ENCODE measurements at regions not wholly inside any gene's neighbourhood (a gene's known extent, or its start where the extent isn't known, plus 50 kb on each side); places are given as distances from the start of the nearest gene placed in this dataset.

DNA sequence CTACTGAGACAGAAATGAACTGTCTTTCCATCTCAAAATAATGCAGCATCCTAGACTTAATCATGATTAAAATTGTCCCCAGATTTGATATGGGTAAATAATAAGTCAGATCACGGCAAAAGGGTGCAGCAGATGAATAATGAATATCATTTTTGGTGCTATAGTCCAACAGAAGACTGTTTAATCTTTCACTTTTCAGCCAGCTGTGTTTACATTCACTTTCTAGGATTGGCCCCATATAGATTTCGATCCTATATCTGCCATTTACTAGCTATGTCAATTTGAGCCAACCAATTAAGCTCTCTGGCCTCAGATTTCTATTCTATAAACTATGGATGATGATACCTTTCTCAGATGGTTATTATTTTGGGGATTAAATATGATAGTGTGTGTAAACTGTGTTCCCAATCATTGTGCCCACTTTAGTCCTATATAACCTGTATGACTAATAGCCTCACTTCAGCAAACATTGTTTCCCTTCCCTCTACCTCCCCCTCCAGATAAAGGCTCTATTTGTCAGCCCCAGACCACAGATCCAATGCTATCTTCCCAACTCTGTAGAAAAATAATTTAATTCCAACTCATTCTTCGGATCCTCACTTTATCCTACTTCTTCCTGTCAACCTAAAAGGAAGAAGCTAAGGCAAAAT lies 53.6 kb upstream of the NT5E start:
- Histone ChIP-seq H3K9me3 (replicated peaks) (no peaks in the 10 kb centered on the region), H3K4me3 (no peak overlapping the region), H3K36me3 (no peaks in the 10 kb centered on the region), H3K27ac (no peak overlapping the region), H3K27me3 (no peaks in the 10 kb centered on the region), H3K4me1 (no peaks in the 10 kb centered on the region)
- no peak for DNase-seq

DNA sequence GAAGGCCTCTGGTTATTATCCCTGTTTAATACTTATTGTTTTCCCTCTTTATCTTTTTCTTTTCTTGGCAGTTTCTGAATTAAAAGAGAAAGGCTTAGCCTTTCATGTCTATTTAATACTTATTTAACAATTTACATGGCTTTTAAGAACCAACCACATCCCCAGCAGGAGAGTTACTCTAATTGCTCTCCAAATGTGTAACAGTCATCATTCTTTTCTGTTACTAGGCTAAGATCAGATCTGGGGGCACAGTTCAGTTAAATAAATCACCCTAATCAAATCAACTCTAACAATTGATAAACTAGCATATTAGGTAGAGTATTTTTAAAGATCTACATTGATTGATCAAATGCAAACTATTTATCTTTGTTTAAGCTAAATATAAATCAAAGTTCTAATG lies 54.1 kb upstream of the NT5E start:
- Histone ChIP-seq H3K4me3 (no peak overlapping the region), H3K9me3 (replicated peaks) (no peaks in the 10 kb centered on the region), H3K36me3 (no peaks in the 10 kb centered on the region), H3K27me3 (no peaks in the 10 kb centered on the region), H3K4me1 (no peaks in the 10 kb centered on the region), H3K27ac (no peak overlapping the region)
- no peak for DNase-seq

DNA sequence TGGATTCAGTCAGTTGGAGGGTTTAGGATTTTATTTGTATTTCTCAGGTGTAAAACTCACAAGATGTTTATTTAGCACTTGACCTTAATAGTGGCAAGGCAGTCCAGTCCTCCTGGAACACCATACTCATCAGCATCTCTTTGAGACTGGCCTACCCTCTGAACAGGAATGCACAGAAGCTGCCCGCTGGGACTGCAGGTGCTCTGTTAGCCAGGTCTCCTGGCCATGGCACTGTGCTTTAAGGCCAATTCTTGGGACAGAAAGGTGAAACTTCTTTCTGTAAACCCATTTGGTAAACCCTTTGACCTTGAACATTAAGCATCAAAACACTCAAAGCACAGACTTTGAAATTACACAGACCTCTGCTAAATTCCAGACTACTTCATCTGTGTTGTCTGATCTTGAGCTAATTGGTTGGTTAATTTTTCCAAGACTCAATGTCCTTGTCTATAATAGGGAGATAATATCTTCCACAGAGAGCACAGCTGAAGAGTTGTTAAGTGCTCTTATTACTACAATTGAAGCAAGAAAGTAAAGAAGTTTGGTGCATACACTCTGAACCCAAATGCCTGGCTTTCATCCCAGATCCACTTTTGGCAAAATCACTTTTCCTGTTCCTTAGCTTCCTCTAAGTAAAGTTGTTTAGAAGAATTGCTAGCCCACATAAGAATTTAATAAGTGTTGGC lies 54.9 kb upstream of the NT5E start:
- H3K4me1 ChIP-seq = no peaks in the 10 kb centered on the region
- H3K9me3 ChIP-seq (replicated peaks) = no peaks in the 10 kb centered on the region
- H3K27ac ChIP-seq = no peak overlapping the region
- H3K27me3 ChIP-seq = no peaks in the 10 kb centered on the region
- H3K36me3 ChIP-seq = no peaks in the 10 kb centered on the region
- H3K4me3 ChIP-seq = no peak overlapping the region
- DNase-seq = no peak

DNA sequence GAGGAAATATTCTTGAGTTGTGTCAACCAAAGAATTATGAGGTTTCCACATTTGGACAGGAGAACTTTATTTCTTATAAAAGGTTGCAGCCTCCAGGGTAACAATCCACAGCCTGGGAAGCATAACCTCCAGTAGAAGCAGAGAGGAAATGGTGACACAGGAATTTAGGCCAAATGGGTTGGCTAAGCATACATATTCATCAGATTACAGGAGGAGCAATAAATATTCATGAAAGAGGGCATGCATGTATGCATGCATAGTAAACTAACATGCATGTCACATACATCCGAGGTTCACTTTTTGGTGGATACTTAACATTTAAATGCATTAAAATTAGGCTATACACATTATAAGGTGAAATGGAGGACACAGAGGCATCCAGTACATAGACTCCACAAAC lies 55.7 kb upstream of the NT5E start:
- Histone ChIP-seq H3K4me3 (no peak overlapping the region), H3K4me1 (no peaks in the 10 kb centered on the region), H3K9me3 (replicated peaks) (no peaks in the 10 kb centered on the region), H3K36me3 (no peaks in the 10 kb centered on the region), H3K27ac (no peak overlapping the region), H3K27me3 (no peaks in the 10 kb centered on the region)
- DNase-seq = no peak

DNA sequence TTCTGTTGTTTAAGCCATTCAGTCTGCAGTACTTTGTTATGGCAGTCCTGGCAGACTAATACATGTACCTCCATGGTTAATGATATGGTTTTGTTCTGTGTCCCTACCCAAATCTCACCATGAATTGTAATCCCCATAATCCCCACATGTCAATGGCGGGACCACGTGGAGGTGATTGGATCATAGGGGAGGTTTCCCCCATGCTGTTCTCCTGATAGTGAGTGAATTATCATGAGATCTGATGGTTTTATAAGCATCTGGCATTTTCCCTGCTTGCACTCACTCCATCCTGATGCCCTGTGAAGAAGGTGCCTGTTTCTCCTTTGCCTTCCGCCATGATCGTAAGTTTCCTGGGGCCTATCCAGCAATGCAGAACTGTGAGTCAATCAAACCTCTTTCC lies 57.5 kb upstream of the NT5E start:
- no peaks in the 10 kb centered on the region for H3K4me1 ChIP-seq
- H3K9me3 ChIP-seq (replicated peaks) = no peaks in the 10 kb centered on the region
- H3K27ac ChIP-seq = no peak overlapping the region
- H3K36me3 ChIP-seq = no peaks in the 10 kb centered on the region
- H3K4me3 ChIP-seq = no peak overlapping the region
- DNase-seq = no peak
- no peaks in the 10 kb centered on the region for H3K27me3 ChIP-seq

DNA sequence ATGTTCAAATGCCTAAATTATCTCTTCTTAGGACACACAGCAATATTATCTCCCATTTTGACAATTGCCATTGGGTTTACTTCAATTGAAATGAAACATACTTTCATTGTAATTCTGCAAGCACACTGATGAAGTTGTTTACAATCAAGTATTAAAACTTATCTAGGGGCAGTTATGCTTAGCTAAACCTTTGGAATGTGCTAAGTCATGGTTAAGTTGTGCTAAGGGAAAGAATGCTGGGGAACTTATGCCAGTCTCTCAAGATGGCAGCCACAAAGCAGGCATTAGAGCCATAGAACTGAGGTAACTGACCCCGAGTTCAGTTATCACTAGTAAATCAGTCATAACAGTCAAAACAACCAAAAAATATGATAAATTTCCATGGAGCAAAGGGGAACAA lies 59.1 kb upstream of the NT5E start:
- Histone ChIP-seq H3K36me3 (no peaks in the 10 kb centered on the region), H3K4me1 (no peaks in the 10 kb centered on the region), H3K27ac (no peak overlapping the region), H3K4me3 (no peak overlapping the region), H3K9me3 (replicated peaks) (no peaks in the 10 kb centered on the region), H3K27me3 (no peaks in the 10 kb centered on the region)
- no peak for DNase-seq

DNA sequence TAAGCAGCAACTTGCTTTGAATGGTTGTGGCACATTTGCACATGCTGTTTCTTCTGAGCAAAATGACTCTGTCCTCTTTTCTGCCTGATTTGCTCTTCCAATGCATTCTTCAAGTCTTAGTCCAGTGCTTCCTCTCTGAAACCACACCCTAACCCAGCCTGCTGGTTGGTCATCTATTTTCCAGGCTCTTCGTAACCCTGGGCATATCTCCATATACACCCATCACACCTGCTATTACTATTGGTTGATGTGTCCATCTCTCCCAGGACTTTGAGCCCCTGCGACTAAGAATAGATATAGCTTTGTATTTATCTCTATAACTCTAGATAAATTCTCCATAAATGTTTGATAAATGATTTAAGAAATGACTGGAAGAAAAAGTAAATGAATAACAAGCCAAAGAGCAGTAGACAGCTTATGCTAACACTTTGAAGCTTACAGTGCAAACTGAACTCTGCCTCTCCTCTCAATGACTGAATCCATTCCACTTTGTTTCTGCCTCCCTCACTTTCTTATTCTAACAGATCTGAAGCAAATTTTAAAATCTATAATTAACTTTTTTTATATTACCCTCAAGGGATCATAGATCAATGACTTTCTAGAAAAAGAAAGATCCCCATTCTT lies 59.7 kb upstream of the NT5E start:
- Histone ChIP-seq H3K27me3 (no peaks in the 10 kb centered on the region), H3K36me3 (no peaks in the 10 kb centered on the region), H3K4me3 (no peak overlapping the region), H3K4me1 (no peaks in the 10 kb centered on the region), H3K9me3 (replicated peaks) (no peaks in the 10 kb centered on the region), H3K27ac (no peak overlapping the region)
- DNase-seq = no peak

DNA sequence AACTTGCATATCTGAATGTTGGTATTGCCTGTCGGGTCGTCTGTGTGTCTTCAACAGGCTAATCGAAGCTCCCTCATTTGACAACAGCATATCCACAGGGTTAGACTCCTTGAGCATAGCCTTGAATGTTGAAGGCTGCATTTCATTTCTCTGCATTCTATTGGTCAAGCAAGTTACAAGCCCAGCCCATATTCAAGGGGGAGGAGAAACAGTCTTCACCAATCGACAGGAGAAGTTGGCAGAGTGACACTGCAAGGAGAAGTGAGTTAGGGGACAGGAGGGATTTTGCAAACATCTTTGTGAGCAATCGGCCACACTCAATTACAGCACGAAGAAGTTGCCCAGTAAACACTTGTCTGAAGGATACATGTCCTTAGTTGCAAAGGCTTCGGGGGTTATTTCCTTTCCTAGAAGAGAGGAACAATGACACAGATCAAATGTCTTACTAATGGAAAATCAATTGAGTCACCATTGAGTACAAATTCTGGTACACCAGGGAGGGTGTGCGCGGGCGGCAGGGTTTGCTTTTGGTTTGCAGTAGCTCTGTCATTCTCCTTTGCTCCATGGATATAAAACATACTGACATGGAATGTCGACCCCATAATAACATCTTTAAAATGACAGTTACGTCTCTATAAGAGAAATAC lies 60.6 kb upstream of the NT5E start:
- H3K27me3 ChIP-seq = no peaks in the 10 kb centered on the region
- H3K4me3 ChIP-seq = no peak overlapping the region
- no peaks in the 10 kb centered on the region for H3K4me1 ChIP-seq
- no peaks in the 10 kb centered on the region for H3K9me3 ChIP-seq (replicated peaks)
- DNase-seq = no peak
- no peaks in the 10 kb centered on the region for H3K36me3 ChIP-seq
- H3K27ac ChIP-seq = no peak overlapping the region

DNA sequence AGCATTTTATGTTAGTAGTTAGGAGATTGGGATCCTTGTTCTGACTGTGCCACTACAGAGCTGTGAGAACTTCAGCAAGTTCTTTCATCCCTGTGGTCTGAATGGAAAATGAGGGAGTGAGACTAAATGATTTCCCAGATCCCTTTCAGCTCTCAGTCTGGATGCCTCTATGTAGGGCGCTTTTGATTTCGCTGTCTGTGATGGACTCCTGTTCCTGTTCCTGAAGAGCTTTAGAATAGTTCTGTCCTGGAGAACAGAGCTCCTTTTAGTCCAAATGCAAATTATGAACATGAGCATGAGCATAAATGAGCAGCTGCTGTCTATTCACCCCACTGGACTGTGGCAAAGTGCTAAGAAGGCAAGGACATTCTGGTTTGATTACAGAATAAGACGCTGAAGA lies 61.4 kb upstream of the NT5E start:
- Histone ChIP-seq H3K4me1 (no peaks in the 10 kb centered on the region), H3K27ac (no peak overlapping the region), H3K9me3 (replicated peaks) (no peaks in the 10 kb centered on the region), H3K27me3 (no peaks in the 10 kb centered on the region), H3K36me3 (no peaks in the 10 kb centered on the region), H3K4me3 (no peak overlapping the region)
- DNase-seq = no peak

DNA sequence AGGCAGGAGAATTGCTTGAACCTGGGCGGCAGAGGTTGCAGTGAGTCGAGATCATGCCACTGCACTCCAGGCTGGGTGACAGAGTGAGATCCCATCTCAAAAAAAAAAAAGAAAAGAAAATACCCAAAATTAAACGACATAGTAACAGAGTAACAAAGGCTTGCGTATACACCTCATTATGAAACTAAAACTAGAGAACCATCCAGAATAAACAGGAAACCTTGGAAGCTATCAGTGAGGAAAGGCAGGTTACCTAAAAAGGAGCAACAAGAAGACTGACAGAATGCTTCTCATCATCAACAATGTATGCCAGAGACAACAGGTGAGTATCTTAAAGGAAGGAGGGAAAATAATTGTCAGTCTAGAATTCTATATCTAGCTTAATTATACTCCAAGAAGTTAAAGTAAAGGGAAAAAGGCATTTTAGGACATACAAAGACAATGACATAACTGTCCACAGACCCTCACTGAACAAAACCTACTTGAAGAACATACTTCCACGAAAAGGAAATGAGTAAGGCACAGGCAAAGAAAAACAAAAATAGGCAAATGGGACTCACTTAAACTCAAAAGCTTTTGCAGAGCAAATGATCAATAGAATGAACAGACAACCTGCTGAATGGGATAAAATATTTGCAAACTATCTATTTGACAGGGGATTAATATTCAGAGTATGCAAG lies 64.1 kb upstream of the NT5E start:
- Histone ChIP-seq H3K27me3 (no peaks in the 10 kb centered on the region), H3K36me3 (no peaks in the 10 kb centered on the region), H3K27ac (no peak overlapping the region), H3K9me3 (replicated peaks) (no peaks in the 10 kb centered on the region), H3K4me1 (no peaks in the 10 kb centered on the region), H3K4me3 (no peak overlapping the region)
- no peak for DNase-seq

DNA sequence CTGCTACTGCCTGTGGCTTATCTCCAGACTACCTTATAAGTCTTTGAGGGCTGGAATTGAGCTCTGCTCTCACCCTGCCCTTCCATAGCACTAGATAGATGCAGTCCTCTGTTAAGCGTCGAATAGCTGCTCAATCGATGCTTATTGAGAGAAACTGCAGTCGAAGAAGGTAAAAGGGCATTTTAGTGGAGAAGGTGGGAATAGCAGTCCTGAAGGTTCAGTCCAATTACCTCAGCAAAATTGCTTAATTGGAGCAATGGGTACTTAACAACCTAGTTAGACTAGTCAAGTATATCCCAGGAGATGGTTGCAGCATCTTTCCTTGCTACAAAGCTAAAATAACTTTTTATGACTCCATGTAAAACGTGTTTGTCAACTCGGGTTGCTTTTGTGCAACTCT lies 66.8 kb upstream of the NT5E start:
- Histone ChIP-seq H3K4me1 (no peaks in the 10 kb centered on the region), H3K36me3 (no peaks in the 10 kb centered on the region), H3K27ac (no peak overlapping the region), H3K4me3 (no peak overlapping the region), H3K27me3 (no peaks in the 10 kb centered on the region), H3K9me3 (replicated peaks) (no peaks in the 10 kb centered on the region)
- no peak for DNase-seq

DNA sequence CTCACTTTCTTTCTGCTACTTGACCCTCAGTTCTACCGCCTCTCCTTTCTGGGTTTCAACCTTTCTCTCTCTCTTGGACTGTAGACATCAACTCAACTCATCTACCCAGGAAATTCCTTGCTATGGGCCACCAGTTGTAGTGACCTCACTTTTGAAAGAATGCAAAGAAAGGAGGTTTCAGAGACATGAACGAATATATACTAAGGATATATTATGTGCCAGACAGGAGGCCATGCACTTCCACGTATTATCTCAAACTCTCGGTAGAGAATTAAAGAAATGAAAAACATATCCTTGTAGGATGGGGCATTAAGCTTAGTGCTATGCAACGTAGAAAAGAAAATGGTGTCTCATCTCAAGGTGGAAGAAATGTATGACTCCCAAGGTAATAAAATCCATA lies 67.3 kb upstream of the NT5E start:
- Histone ChIP-seq H3K4me3 (no peak overlapping the region), H3K36me3 (no peaks in the 10 kb centered on the region), H3K9me3 (replicated peaks) (no peaks in the 10 kb centered on the region), H3K27ac (no peak overlapping the region), H3K4me1 (no peaks in the 10 kb centered on the region), H3K27me3 (no peaks in the 10 kb centered on the region)
- DNase-seq = no peak

DNA sequence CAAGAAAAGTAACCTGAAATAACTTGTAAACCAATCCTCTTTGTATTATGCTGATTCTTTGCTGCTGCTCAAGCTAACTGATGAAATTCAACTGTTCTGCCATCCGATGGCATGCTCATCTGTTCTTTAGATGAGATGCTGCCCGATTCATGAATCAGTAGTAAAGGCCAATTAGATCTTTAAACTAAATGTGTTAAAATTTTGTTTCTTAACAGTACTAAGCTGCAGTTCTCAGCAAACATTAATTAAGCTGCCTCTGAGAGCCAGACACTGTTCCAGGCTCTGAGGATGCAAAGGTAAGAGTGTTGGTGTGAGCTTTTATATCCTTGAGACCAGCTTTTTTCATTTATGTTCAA lies 77.0 kb upstream of the NT5E start:
- Histone ChIP-seq H3K9me3 (replicated peaks) (no peaks in the 10 kb centered on the region), H3K27ac (no peak overlapping the region), H3K4me1 (no peaks in the 10 kb centered on the region), H3K4me3 (no peak overlapping the region), H3K36me3 (no peaks in the 10 kb centered on the region), H3K27me3 (no peaks in the 10 kb centered on the region)
- DNase-seq = no peak

DNA sequence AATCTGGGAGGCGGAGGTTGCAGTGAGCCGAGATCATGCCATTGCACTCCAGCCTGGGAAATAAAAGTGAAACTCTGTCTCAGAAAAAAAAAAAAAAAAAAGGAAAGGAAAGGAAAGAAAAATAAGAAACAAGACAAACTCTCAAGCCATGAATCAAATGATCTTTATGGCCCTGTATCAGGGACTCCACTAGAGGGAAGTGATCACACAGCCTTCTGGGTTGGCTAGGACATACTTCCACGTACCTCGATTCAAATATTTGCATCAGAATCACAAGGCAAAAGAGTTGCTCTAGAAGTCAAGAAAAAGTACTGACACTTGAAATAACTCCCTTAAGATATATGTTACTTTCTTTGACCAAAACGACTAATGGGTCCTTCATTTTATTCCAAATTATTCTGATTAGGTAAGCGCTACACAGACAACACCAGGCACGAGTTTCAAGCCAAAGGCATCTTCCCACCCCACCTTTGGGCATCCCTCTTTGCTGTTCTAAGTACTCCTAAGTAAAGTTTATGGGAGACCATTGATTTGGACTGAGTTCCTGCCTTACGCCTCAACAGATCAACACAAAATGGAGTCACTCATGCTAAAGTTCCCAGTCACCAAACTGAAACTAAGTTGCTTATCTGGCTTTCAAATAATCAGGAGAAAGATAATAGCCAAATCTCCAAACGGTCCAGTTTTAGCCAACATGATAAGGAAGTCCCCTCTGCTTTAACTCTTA lies 77.5 kb upstream of the NT5E start:
- no peaks in the 10 kb centered on the region for H3K4me1 ChIP-seq
- H3K36me3 ChIP-seq = no peaks in the 10 kb centered on the region
- DNase-seq = no peak
- no peaks in the 10 kb centered on the region for H3K9me3 ChIP-seq (replicated peaks)
- H3K4me3 ChIP-seq = no peak overlapping the region
- H3K27ac ChIP-seq = no peak overlapping the region
- no peaks in the 10 kb centered on the region for H3K27me3 ChIP-seq

DNA sequence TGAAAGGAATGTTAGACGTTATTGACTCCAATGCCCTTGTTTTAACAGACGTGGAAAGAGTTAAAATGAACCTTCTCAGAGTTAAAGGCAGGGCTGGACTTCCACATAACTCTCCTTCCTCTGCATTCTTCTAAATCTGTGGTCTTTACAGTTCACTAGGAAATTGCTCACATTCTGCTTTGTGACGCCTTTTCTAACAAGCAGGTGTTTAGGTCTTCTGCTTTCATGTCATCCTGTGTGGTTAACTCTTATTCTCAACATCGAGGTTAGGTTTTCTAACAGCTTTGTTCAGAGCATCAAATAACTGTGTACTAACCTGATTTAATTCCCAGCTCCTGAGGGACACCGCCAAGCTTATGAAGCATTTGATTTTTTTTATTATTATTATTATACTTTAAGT lies 81.3 kb upstream of the NT5E start:
- no peaks in the 10 kb centered on the region for H3K4me1 ChIP-seq
- no peak overlapping the region for H3K4me3 ChIP-seq
- no peak overlapping the region for H3K27ac ChIP-seq
- no peaks in the 10 kb centered on the region for H3K36me3 ChIP-seq
- H3K9me3 ChIP-seq (replicated peaks) = no peaks in the 10 kb centered on the region
- DNase-seq = no peak
- no peaks in the 10 kb centered on the region for H3K27me3 ChIP-seq

Data from SJCRH30 (cell line).